ENCODE measurements at regions not wholly inside any gene's neighbourhood (a gene's known extent, or its start where the extent isn't known, plus 50 kb on each side); places are given as distances from the start of the nearest gene placed in this dataset.
"Not testable (repeated sequence)": the region's sequence is repeated elsewhere in the genome, so short reads cannot be mapped to it uniquely, and the experiment has no call there.

DNA sequence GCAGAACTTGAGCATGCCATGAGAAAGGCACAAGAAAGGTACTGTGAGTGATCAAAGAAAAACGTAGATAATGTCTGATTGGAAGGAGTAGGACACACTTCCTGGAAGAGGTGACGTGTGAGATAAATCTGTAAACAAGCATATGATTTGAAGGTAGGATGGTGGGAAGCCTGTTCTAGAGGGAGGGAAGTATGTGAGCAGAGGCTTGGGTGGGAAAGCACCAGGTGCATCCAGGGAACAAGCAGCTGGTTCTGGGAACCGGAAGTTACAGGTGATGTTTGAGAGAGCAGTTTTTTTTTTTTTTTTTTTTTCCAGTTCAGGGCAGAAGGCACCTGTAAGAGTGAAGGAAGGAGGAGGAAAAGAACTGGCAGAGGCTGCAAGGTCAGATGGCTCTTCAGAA, 116.6 kb upstream of the EFEMP1 start:
- no peak overlapping the region for H3K4me3 ChIP-seq (ENCODE audit: low read length in 2 of 2)
- ChIA-PET CTCF (ENCODE audit: partially characterized antibody) (no interaction called here), POLR2A (ENCODE audit: partially characterized antibody) (no interaction called here)
- H3K9me3 ChIP-seq (ENCODE audit: control insufficient read depth in 1 of 2, low read length in 2 of 2), result no peaks in the 10 kb centered on the region
- no peak overlapping the region for H3K27ac ChIP-seq (ENCODE audit: low read depth, low read length)
- Mint-ChIP-seq H3K9me3 (peaks cover 0 to 5% (median 0%) of the 10 kb centered on the region in 8 donors), H3K27me3 (peaks cover 0 to 1% of the 10 kb centered on the region in 2 donors), H3K4me1 (no peaks in the 10 kb centered on the region), H3K27ac (no peak overlapping the region), H3K4me3 (no peak overlapping the region), H3K36me3 (no peaks in the 10 kb centered on the region)
- no peaks in the 10 kb centered on the region for H3K27me3 ChIP-seq (ENCODE audit: insufficient read depth, low read length)
- no peak for DNase-seq
- no peaks in the 10 kb centered on the region for H3K4me1 ChIP-seq (ENCODE audit: insufficient read depth, low read length)
- intact Hi-C loops (cut with micrococcal nuclease), result no loop called here
- H3K36me3 ChIP-seq (ENCODE audit: insufficient read depth, low read length), result no peaks in the 10 kb centered on the region

DNA sequence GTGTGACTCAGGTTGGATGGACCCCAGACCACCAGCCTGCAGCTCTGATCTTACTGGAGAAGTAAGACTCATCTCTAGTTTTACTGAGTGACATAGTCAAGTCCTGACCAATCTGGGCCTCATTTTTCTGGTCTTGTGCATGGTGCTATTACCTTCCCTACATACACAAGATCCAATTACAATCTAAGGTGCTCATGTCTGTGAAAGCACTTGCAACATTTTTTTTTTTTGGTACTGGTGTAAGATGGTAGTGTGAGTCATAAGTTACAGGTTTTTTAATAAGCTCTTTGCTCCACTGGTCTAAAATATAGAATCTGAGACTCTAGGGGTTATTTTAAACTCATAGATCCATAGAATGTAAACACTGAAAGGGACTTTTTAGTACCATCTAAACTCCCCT, 117.3 kb upstream of the EFEMP1 start:
- H3K4me3 ChIP-seq (ENCODE audit: low read length in 2 of 2), result no peak overlapping the region
- no peaks in the 10 kb centered on the region for H3K36me3 ChIP-seq (ENCODE audit: insufficient read depth, low read length)
- no peaks in the 10 kb centered on the region for H3K4me1 ChIP-seq (ENCODE audit: insufficient read depth, low read length)
- no peak overlapping the region for H3K4me3 Mint-ChIP-seq
- no peaks in the 10 kb centered on the region for H3K36me3 Mint-ChIP-seq
- H3K27ac Mint-ChIP-seq, result no peak overlapping the region
- no peaks in the 10 kb centered on the region for H3K4me1 Mint-ChIP-seq
- CTCF ChIA-PET (ENCODE audit: partially characterized antibody), result no interaction called here
- no peaks in the 10 kb centered on the region for H3K9me3 ChIP-seq (ENCODE audit: control insufficient read depth in 1 of 2, low read length in 2 of 2)
- intact Hi-C loops (cut with micrococcal nuclease), result no loop called here
- H3K27ac ChIP-seq (ENCODE audit: low read depth, low read length), result no peak overlapping the region
- DNase-seq, result no peak
- peaks cover 0 to 5% (median 0%) of the 10 kb centered on the region in 8 donors for H3K9me3 Mint-ChIP-seq
- no peaks in the 10 kb centered on the region for H3K27me3 ChIP-seq (ENCODE audit: insufficient read depth, low read length)
- peaks cover 0 to 1% of the 10 kb centered on the region in 2 donors for H3K27me3 Mint-ChIP-seq
- POLR2A ChIA-PET (ENCODE audit: partially characterized antibody), result no interaction called here

DNA sequence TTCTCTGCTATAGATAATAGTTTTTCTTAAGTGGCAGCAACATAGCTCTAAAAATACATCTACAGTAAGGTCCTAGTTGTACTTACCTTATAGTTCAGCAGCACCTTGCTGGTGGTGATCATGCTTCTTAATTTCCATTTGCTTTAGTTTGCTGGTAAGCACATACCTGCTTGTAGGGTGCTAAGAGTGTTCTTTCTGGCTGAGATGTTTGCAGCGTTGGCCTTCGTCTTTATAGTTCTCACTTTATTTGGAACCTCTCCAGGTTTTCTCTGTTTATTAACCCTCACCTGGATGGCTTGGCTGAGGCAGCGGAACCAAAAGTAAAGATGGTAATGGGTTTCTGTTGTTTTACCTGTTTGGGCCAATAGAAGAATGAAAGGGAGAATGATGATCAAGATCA, 123.6 kb upstream of the EFEMP1 start:
- H3K9me3 ChIP-seq (ENCODE audit: control insufficient read depth in 1 of 2, low read length in 2 of 2), result no peaks in the 10 kb centered on the region

DNA sequence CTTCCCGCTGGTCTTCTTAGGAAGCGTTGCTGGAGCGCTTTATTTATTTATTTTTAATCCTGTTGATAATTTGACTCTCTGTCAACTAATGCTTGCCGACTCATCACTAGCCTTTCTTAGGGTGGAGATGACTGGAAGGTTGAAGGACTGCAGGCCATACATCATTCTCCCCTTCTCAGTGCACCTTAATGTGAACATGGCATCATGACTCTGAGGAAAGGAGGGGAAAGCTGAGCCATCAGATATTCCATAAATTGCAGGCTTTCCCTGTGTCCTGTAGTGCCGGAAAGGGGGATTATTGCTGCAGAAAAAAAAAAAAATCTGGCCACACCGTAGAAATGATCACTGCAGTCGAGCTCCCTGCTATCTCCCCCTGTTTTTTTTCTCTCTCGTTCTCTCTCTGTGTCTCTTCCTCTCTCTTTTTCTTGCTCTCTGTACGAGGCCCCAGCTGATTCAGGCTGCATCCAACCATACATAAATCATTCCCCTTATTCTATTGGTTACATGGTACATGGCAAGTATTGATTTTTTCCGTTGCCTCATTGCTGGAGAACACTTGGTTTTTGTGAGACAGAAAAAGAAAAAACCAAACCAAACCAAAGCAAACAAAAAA, 125.8 kb upstream of the EFEMP1 start:
- ChIA-PET CTCF (ENCODE audit: partially characterized antibody) (no interaction called here), POLR2A (ENCODE audit: partially characterized antibody) (no interaction called here)
- no peaks in the 10 kb centered on the region for H3K36me3 ChIP-seq (ENCODE audit: insufficient read depth, low read length)
- H3K9me3 Mint-ChIP-seq, result peaks cover 0 to 4% (median 0%) of the 10 kb centered on the region in 8 donors
- no peak for DNase-seq
- H3K9me3 ChIP-seq (ENCODE audit: control insufficient read depth in 1 of 2, low read length in 2 of 2), result no peaks in the 10 kb centered on the region
- no peak overlapping the region for H3K4me3 Mint-ChIP-seq
- H3K4me1 Mint-ChIP-seq, result no peaks in the 10 kb centered on the region
- no peaks in the 10 kb centered on the region for H3K27me3 ChIP-seq (ENCODE audit: insufficient read depth, low read length)
- intact Hi-C loops (cut with micrococcal nuclease), result no loop called here
- H3K27me3 Mint-ChIP-seq, result no peaks in the 10 kb centered on the region
- no peak overlapping the region for H3K27ac ChIP-seq (ENCODE audit: low read depth, low read length)
- H3K36me3 Mint-ChIP-seq, result no peaks in the 10 kb centered on the region
- no peak overlapping the region for H3K27ac Mint-ChIP-seq
- H3K4me1 ChIP-seq (ENCODE audit: insufficient read depth, low read length), result no peaks in the 10 kb centered on the region
- H3K4me3 ChIP-seq (ENCODE audit: low read length in 2 of 2), result no peak overlapping the region

More for the DNA sequence above, 123.6 kb upstream of the EFEMP1 start:
- Mint-ChIP-seq H3K27ac (no peak overlapping the region), H3K4me3 (no peak overlapping the region), H3K27me3 (peaks cover 0 to 1% of the 10 kb centered on the region in 2 donors), H3K36me3 (no peaks in the 10 kb centered on the region), H3K4me1 (no peaks in the 10 kb centered on the region), H3K9me3 (peaks cover 0 to 4% (median 0%) of the 10 kb centered on the region in 8 donors)
- no peak overlapping the region for H3K4me3 ChIP-seq (ENCODE audit: low read length in 2 of 2)
- H3K36me3 ChIP-seq (ENCODE audit: insufficient read depth, low read length), result no peaks in the 10 kb centered on the region
- no peaks in the 10 kb centered on the region for H3K4me1 ChIP-seq (ENCODE audit: insufficient read depth, low read length)
- DNase-seq, result no peak
- ChIA-PET CTCF (ENCODE audit: partially characterized antibody) (no interaction called here), POLR2A (ENCODE audit: partially characterized antibody) (no interaction called here)
- no peak overlapping the region for H3K27ac ChIP-seq (ENCODE audit: low read depth, low read length)
- H3K27me3 ChIP-seq (ENCODE audit: insufficient read depth, low read length), result no peaks in the 10 kb centered on the region
- intact Hi-C loops (cut with micrococcal nuclease), result no loop called here

DNA sequence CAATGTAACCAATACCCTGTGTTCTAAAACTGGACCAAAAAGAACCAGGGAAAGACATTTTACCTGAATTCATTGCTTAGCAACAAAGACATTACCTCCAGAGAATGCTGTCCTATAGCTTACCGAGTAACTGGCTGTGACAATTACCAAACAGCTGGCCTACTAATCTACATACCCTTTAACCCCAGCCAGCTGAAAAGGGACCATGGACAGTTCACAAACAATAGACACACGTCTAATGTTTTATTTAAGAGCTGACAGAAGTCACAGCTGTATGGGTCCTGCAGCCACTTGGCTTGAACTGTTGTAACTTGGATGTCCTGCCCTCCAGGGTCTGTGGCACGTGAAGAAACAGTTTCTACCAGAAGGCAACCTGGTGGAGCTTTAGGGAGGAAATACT, 130.1 kb upstream of the EFEMP1 start:
- POLR2A ChIA-PET (ENCODE audit: partially characterized antibody), result no interaction called here
- H3K9me3 Mint-ChIP-seq, result peaks cover 0 to 9% (median under 1%) of the 10 kb centered on the region in 8 donors
- Histone ChIP-seq H3K9me3 (ENCODE audit: control insufficient read depth in 1 of 2, low read length in 2 of 2) (no peaks in the 10 kb centered on the region), H3K36me3 (ENCODE audit: insufficient read depth, low read length) (no peaks in the 10 kb centered on the region), H3K4me3 (ENCODE audit: low read length in 2 of 2) (no peak overlapping the region), H3K27ac (ENCODE audit: low read depth, low read length) (no peak overlapping the region), H3K4me1 (ENCODE audit: insufficient read depth, low read length) (no peaks in the 10 kb centered on the region), H3K27me3 (ENCODE audit: insufficient read depth, low read length) (no peaks in the 10 kb centered on the region)
- intact Hi-C loops (cut with micrococcal nuclease), result no loop called here
- no peak overlapping the region for H3K4me3 Mint-ChIP-seq
- no peaks in the 10 kb centered on the region for H3K4me1 Mint-ChIP-seq
- no peak overlapping the region for H3K27ac Mint-ChIP-seq
- CTCF ChIA-PET (ENCODE audit: partially characterized antibody), result no interaction called here
- no peaks in the 10 kb centered on the region for H3K27me3 Mint-ChIP-seq
- DNase-seq, result no peak
- no peaks in the 10 kb centered on the region for H3K36me3 Mint-ChIP-seq

DNA sequence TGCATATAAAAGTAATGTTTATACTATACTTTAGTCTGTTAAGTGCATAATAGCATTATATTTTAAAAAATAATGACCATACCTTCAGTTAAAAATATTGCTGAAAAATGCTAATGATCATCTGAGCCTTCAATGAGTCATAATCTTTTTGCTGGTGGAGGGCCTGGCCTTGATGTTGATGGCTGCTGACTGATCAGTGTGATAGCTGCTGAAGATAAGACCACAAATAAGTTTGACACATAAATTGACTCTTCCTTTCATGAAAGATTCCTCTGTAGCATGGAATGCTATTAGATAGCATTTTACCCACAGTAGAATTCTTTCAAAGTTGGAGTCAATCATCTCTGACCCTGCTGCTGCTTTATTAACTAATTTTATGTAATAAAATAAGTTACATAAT, 128.4 kb upstream of the CCDC85A start:
- CTCF ChIA-PET (ENCODE audit: partially characterized antibody), result no interaction called here
- no peak overlapping the region for H3K4me3 Mint-ChIP-seq

DNA sequence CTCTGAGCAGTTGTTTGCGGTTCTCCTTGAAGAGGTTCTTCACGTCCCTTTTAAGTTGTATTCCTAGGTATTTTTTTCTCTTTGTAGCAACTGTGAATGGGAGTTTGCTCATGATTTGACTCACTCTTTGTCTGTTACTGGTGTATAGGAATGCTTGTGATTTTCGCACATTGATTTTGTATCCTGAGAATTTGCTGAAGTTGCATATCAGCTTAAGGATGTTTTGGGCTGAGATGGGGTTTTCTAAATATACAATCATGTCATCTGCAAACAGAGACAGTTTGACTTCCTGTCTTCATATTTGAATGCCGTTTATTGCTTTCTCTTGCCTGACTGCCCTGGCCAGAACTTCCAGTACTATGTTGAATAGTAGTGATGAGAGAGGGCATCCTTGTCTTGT, 122.5 kb upstream of the CCDC85A start:
- H3K4me1 ChIP-seq (ENCODE audit: insufficient read depth, low read length); H3K9me3 ChIP-seq (ENCODE audit: control insufficient read depth in 1 of 2, low read length in 2 of 2); intact Hi-C loops (cut with micrococcal nuclease); H3K27me3 Mint-ChIP-seq; H3K36me3 ChIP-seq (ENCODE audit: insufficient read depth, low read length); POLR2A ChIA-PET (ENCODE audit: partially characterized antibody); DNase-seq; H3K27ac Mint-ChIP-seq; H3K4me3 Mint-ChIP-seq; H3K4me3 ChIP-seq (ENCODE audit: low read length in 2 of 2); H3K36me3 Mint-ChIP-seq; H3K4me1 Mint-ChIP-seq; H3K27me3 ChIP-seq (ENCODE audit: insufficient read depth, low read length); CTCF ChIA-PET (ENCODE audit: partially characterized antibody); H3K27ac ChIP-seq (ENCODE audit: low read depth, low read length): not testable (repeated sequence)
- H3K9me3 Mint-ChIP-seq, result peaks cover 0 to 45% (median 15%) of the 10 kb centered on the region in 8 donors

More for the DNA sequence above, 128.4 kb upstream of the CCDC85A start:
- Mint-ChIP-seq H3K27me3 (no peaks in the 10 kb centered on the region), H3K36me3 (no peaks in the 10 kb centered on the region), H3K4me1 (no peaks in the 10 kb centered on the region), H3K9me3 (peaks cover 0 to 14% (median 2%) of the 10 kb centered on the region in 8 donors), H3K27ac (no peak overlapping the region)
- no peak for DNase-seq
- no peaks in the 10 kb centered on the region for H3K36me3 ChIP-seq (ENCODE audit: insufficient read depth, low read length)
- no peaks in the 10 kb centered on the region for H3K27me3 ChIP-seq (ENCODE audit: insufficient read depth, low read length)
- no peak overlapping the region for H3K27ac ChIP-seq (ENCODE audit: low read depth, low read length)
- intact Hi-C loops (cut with micrococcal nuclease), result no loop called here
- H3K4me3 ChIP-seq (ENCODE audit: low read length in 2 of 2), result no peak overlapping the region
- no peaks in the 10 kb centered on the region for H3K9me3 ChIP-seq (ENCODE audit: control insufficient read depth in 1 of 2, low read length in 2 of 2)
- H3K4me1 ChIP-seq (ENCODE audit: insufficient read depth, low read length), result no peaks in the 10 kb centered on the region
- POLR2A ChIA-PET (ENCODE audit: partially characterized antibody), result no interaction called here

DNA sequence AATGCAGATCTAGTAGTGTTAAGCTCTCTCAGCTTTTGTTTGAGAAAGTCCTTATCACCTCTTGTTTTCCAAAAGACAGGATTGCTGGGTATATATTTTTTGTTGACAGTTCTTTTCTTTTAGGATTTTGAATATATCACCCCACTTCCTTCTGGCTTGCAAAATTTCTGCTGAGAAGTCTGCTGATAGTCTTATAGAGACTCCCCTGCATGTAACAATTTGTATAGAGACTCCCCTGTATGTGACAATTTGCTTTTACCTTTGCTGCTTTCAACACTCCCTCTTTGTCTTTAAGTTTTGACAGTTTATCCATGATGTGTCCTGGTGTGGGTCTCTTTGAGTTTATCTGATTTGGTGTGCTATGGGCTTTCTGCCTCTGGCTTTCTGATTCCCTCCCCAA, 115.0 kb upstream of the CCDC85A start:
- peaks cover 0 to 12% (median 5%) of the 10 kb centered on the region in 8 donors for H3K9me3 Mint-ChIP-seq
- no peak overlapping the region for H3K4me3 ChIP-seq (ENCODE audit: low read length in 2 of 2)

More for the DNA sequence above, 115.0 kb upstream of the CCDC85A start:
- no peak for DNase-seq
- H3K27me3 Mint-ChIP-seq, result no peaks in the 10 kb centered on the region
- H3K4me1 Mint-ChIP-seq, result no peaks in the 10 kb centered on the region
- Histone ChIP-seq H3K36me3 (ENCODE audit: insufficient read depth, low read length) (no peaks in the 10 kb centered on the region), H3K27ac (ENCODE audit: low read depth, low read length) (no peak overlapping the region), H3K9me3 (ENCODE audit: control insufficient read depth in 1 of 2, low read length in 2 of 2) (no peaks in the 10 kb centered on the region), H3K27me3 (ENCODE audit: insufficient read depth, low read length) (no peaks in the 10 kb centered on the region), H3K4me1 (ENCODE audit: insufficient read depth, low read length) (no peaks in the 10 kb centered on the region)
- H3K27ac Mint-ChIP-seq, result no peak overlapping the region
- POLR2A ChIA-PET (ENCODE audit: partially characterized antibody), result no interaction called here
- H3K36me3 Mint-ChIP-seq, result no peaks in the 10 kb centered on the region
- intact Hi-C loops (cut with micrococcal nuclease), result no loop called here
- H3K4me3 Mint-ChIP-seq, result no peak overlapping the region
- CTCF ChIA-PET (ENCODE audit: partially characterized antibody), result no interaction called here

Measured in CD4-positive, alpha-beta memory T cell (primary cell).